H1 (cell line): ENCODE measurements at regions not wholly inside any gene's neighbourhood (a gene's known extent, or its start where the extent isn't known, plus 50 kb on each side); places are given as distances from the start of the nearest gene placed in this dataset.

Source experiments
- CTCF ChIA-PET: fragments of 300-600 bp; sonication (Branson Sonifier 250); formaldehyde crosslinking; loops from one replicate; lab custom pipeline; 2021; ENCODE audit not compliant: partially characterized antibody; lab: Charles Lee
- POLR2A ChIA-PET: fragments of 300-600 bp; sonication (Branson Sonifier 250); formaldehyde crosslinking; loops from one replicate; lab custom pipeline; 2021; ENCODE audit warnings: inconsistent platforms; ENCODE audit not compliant: partially characterized antibody; lab: Charles Lee
- DNase-seq, 2 experiments: peaks; one replicate each; pipeline versions ENCODE4 v3.0.0 to v3.0.0-alpha.2; 2010 to 2022; ENCODE audit warnings: low spot score in 2 of 2, low read depth in 1 of 2, mixed read lengths in 1 of 2
- FAIRE-seq: peaks from 2 replicates; lab custom pipeline; 2011; peaks lifted over from hg19 to GRCh38; lab: Jason Lieb, UNC
- H2AFZ ChIP-seq: 2 replicates; pipeline ENCODE4 v1.8.1; 2012; ENCODE audit warnings: low read length, inconsistent platforms
- H2AK5ac ChIP-seq: 2 replicates; pipeline ENCODE4 v1.6.1; 2013; ENCODE audit warnings: low read depth, low read length
- H2BK120ac ChIP-seq: replicated peaks from 2 replicates; pipeline ENCODE3; 2013; ENCODE audit warnings: low read depth, low read length, inconsistent platforms
- H2BK12ac ChIP-seq: 2 replicates; pipeline ENCODE4 v1.6.1; 2013; ENCODE audit warnings: low read depth, low read length
- H2BK15ac ChIP-seq: 2 replicates; pipeline ENCODE4 v1.6.1; 2013; ENCODE audit warnings: low read length
- H2BK20ac ChIP-seq: 2 replicates; pipeline ENCODE4 v1.6.1; 2013; ENCODE audit warnings: low read length
- H2BK5ac ChIP-seq: 2 replicates; pipeline ENCODE4 v1.6.1; 2013; ENCODE audit warnings: low read depth, low read length
- H3K14ac ChIP-seq: 2 replicates; pipeline ENCODE4 v1.6.1; 2013; ENCODE audit warnings: inconsistent platforms; ENCODE audit not compliant: insufficient read length
- H3K18ac ChIP-seq: 2 replicates; pipeline ENCODE4 v1.6.1; 2013; ENCODE audit warnings: low read length; ENCODE audit errors: extremely low read depth
- H3K23ac ChIP-seq: 2 replicates; pipeline ENCODE4 v1.6.1; 2013; ENCODE audit warnings: inconsistent platforms; ENCODE audit not compliant: insufficient read length
- H3K23me2 ChIP-seq: 2 replicates; pipeline ENCODE4 v1.6.1; 2013; ENCODE audit warnings: low read depth, low read length
- H3K27ac ChIP-seq: 2 replicates; pipeline ENCODE4 v1.6.1; 2011; ENCODE audit warnings: low read depth, low read length, inconsistent platforms
- H3K27me3 ChIP-seq, 4 experiments: replicated peaks in 1 of 4; 1 replicate in 1 of 4; 2 replicates in 3 of 4; pipeline versions ENCODE4 v1.6.1 to v1.8.1; 2011 to 2013; ENCODE audit warnings: low read length in 3 of 4, mild to moderate bottlenecking in 3 of 4, inconsistent platforms in 2 of 4, mixed read lengths in 2 of 4, moderate library complexity in 1 of 4; ENCODE audit not compliant: control insufficient read depth in 3 of 4, insufficient read depth in 3 of 4; ENCODE audit errors: extremely low read depth in 1 of 4
- H3K36me3 ChIP-seq, 4 experiments: 2 replicates each; pipeline versions ENCODE4 v1.6.1 to v1.8.1; 2011 to 2013; ENCODE audit warnings: mild to moderate bottlenecking in 4 of 4, low read length in 3 of 4, moderate library complexity in 2 of 4, control low read depth in 1 of 4, inconsistent platforms in 1 of 4; ENCODE audit not compliant: insufficient read depth in 4 of 4, control insufficient read depth in 2 of 4
- H3K4ac ChIP-seq: replicated peaks from 2 replicates; pipeline ENCODE3; 2013; ENCODE audit warnings: low read length, low read depth, mixed read lengths, inconsistent platforms; ENCODE audit not compliant: insufficient read length
- H3K4me1 ChIP-seq, 4 experiments: replicated peaks in 1 of 4; 1 replicate in 1 of 4; 2 replicates in 3 of 4; pipeline versions ENCODE4 v1.6.1 to v1.8.1; 2011 to 2013; ENCODE audit warnings: low read length in 3 of 4, inconsistent platforms in 2 of 4, mixed read lengths in 1 of 4; ENCODE audit not compliant: insufficient read depth in 4 of 4, control insufficient read depth in 3 of 4
- H3K4me2 ChIP-seq, 2 experiments: 2 replicates each; pipeline versions ENCODE4 v1.6.1 to v1.8.1; 2011 to 2013; ENCODE audit warnings: low read depth in 2 of 2, low read length in 2 of 2, control low read depth in 1 of 2, inconsistent platforms in 1 of 2, mild to moderate bottlenecking in 1 of 2; ENCODE audit not compliant: insufficient read depth in 1 of 2
- H3K4me3 ChIP-seq, 4 experiments: fragments of 200-600, 300-600 bp in 1 of 4; sonication (generic), shearing (Covaris generic), sonication (Bioruptor Twin) in 1 of 4; 2 replicates each; pipeline versions ENCODE4 v1.5.1 to v1.8.1; 2011 to 2016; ENCODE audit warnings: low read length in 4 of 4, low read depth in 3 of 4, control low read depth in 2 of 4, inconsistent platforms in 2 of 4, mild to moderate bottlenecking in 2 of 4, mixed read lengths in 1 of 4, moderate library complexity in 1 of 4; ENCODE audit not compliant: insufficient read depth in 2 of 4; ENCODE audit errors: extremely low read depth in 1 of 4
- H3K56ac ChIP-seq: replicated peaks from 2 replicates; pipeline ENCODE3; 2013; ENCODE audit warnings: low read depth, mild to moderate bottlenecking, mixed read lengths, low read length, inconsistent platforms; ENCODE audit not compliant: insufficient read length
- H3K79me1 ChIP-seq: 2 replicates; pipeline ENCODE4 v1.6.1; 2013; ENCODE audit warnings: low read depth, low read length, control low read depth
- H3K79me2 ChIP-seq, 2 experiments: 2 replicates each; pipeline versions ENCODE4 v1.6.1 to v1.8.1; 2012 to 2013; ENCODE audit warnings: low read length in 2 of 2, mild to moderate bottlenecking in 2 of 2, inconsistent platforms in 1 of 2; ENCODE audit not compliant: insufficient read depth in 2 of 2, control insufficient read depth in 1 of 2
- H3K9ac ChIP-seq, 4 experiments: replicated peaks in 1 of 4; 1 replicate in 1 of 4; 2 replicates in 3 of 4; pipeline versions ENCODE4 v1.6.1 to v1.8.1; 2011 to 2013; ENCODE audit warnings: low read depth in 3 of 4, low read length in 3 of 4, control low read depth in 2 of 4, mild to moderate bottlenecking in 2 of 4, moderate library complexity in 2 of 4, inconsistent platforms in 1 of 4; ENCODE audit errors: extremely low read depth in 1 of 4
- H3K9me3 ChIP-seq, 2 experiments: 2 replicates each; pipeline versions ENCODE4 v1.6.1 to v1.8.1; 2012 to 2013; ENCODE audit warnings: mild to moderate bottlenecking in 2 of 2, moderate library complexity in 2 of 2, control low read depth in 1 of 2, inconsistent platforms in 1 of 2, low read depth in 1 of 2, low read length in 1 of 2, mixed read lengths in 1 of 2; ENCODE audit not compliant: insufficient read depth in 2 of 2
- H4K20me1 ChIP-seq, 2 experiments: replicated peaks in 1 of 2; 2 replicates each; pipeline versions ENCODE3 to v1.8.1; 2011 to 2013; ENCODE audit warnings: inconsistent platforms in 2 of 2, low read length in 2 of 2, mild to moderate bottlenecking in 1 of 2; ENCODE audit not compliant: insufficient read depth in 2 of 2, control insufficient read depth in 1 of 2
- H4K5ac ChIP-seq: 2 replicates; pipeline ENCODE4 v1.6.1; 2013; ENCODE audit warnings: low read length, low read depth, mixed read lengths, inconsistent platforms; ENCODE audit not compliant: insufficient read length
- H4K8ac ChIP-seq: 2 replicates; pipeline ENCODE4 v1.8.0; 2013; ENCODE audit warnings: mild to moderate bottlenecking, moderate library complexity, low read length, inconsistent platforms; ENCODE audit not compliant: insufficient read depth; ENCODE audit errors: extremely low read depth
- H4K91ac ChIP-seq: replicated peaks from 2 replicates; pipeline ENCODE3; 2013; ENCODE audit warnings: low read length, mixed read lengths, inconsistent platforms; ENCODE audit not compliant: insufficient read length
- BRCA1 ChIP-seq: IDR thresholded peaks from 2 replicates; pipeline ENCODE4 v1.6.1; 2012; ENCODE audit warnings: low read depth, low read length, improper control_type of control experiment
- CHD2 ChIP-seq: IDR thresholded peaks from 2 replicates; pipeline ENCODE4 v1.6.1; 2012; ENCODE audit warnings: low read length, improper control_type of control experiment
- MAFK ChIP-seq: IDR thresholded peaks from 2 replicates; pipeline ENCODE4 v1.6.1; 2012; ENCODE audit warnings: low read depth, mild to moderate bottlenecking, improper control_type of control experiment, low read length
- SIX5 ChIP-seq: IDR thresholded peaks from 2 replicates; pipeline ENCODE4 v1.6.1; 2011; ENCODE audit warnings: mild to moderate bottlenecking, low read depth, low read length
- USF2 ChIP-seq: IDR thresholded peaks from 2 replicates; pipeline ENCODE4 v1.6.1; 2011; ENCODE audit warnings: low read length, improper control_type of control experiment
- WGBS, 2 experiments: shearing (Covaris generic) in 1 of 2; methylation state at CpG; one replicate each; pipeline versions ENCODE4 v1.1.6 to v1.1.7; 2013 to 2015; ENCODE audit warnings: low lambda C conversion rate in 2 of 2, mixed read lengths in 2 of 2, inconsistent platforms in 1 of 2, low coverage in 1 of 2, missing lambda C conversion rate in 1 of 2; ENCODE audit not compliant: insufficient replicate concordance in 2 of 2, insufficient coverage in 1 of 2, insufficient read length in 1 of 2; ENCODE audit errors: extremely low coverage in 1 of 2, missing lambda C conversion rate in 1 of 2; 5-methylcytosine and 5-hydroxymethylcytosine counted together

GRCh38 chr16:5738586-5738985, 641.0 kb upstream of the EEF2KMT start:
- DNase-seq, result no peak
- Histone ChIP-seq H3K14ac (no peak overlapping the region), H2AK5ac (no peak overlapping the region), H4K5ac (no peak overlapping the region), H3K27ac (no peak overlapping the region), H3K4me1 (peaks cover 0 to 4% (median 0%) of the 10 kb centered on the region in 4 experiments; a peak in 2 of 7 replicates), H3K4ac (no peak overlapping the region), H3K79me1 (no peaks in the 10 kb centered on the region), H3K4me3 (no peak overlapping the region), H3K23me2 (no peaks in the 10 kb centered on the region), H2AFZ (no peak overlapping the region), H4K8ac (no peak overlapping the region), H3K4me2 (no peak overlapping the region), H2BK120ac (no peak overlapping the region)
- ChIA-PET POLR2A (interaction anchor here (0.7 kb wide), 1 partner anchor 12 kb away, joined by 4 read pairs; no protein-coding TSS in a partner anchor), CTCF (no interaction called here)
- no peak for TF ChIP-seq BRCA1
- TF ChIP-seq SIX5, result no peak
- TF ChIP-seq USF2, result no peak
- no peak for TF ChIP-seq CHD2
- no peak for TF ChIP-seq MAFK
- TF ChIP-seq, all 59 proteins: peak for 0
- no peak overlapping the region for H3K18ac ChIP-seq
- no peaks in the 10 kb centered on the region for H3K79me2 ChIP-seq
- H3K9me3 ChIP-seq, result no peaks in the 10 kb centered on the region; a peak in 1 of 4 replicates
- FAIRE-seq, result no peak
- H4K91ac ChIP-seq, result peak overlapping the region; percentile 23
- no peaks in the 10 kb centered on the region for H3K27me3 ChIP-seq
- no peak overlapping the region for H2BK20ac ChIP-seq
- no peak overlapping the region for H3K23ac ChIP-seq
- no peaks in the 10 kb centered on the region for H4K20me1 ChIP-seq
- no peak overlapping the region for H2BK15ac ChIP-seq
- no peak overlapping the region for H3K9ac ChIP-seq
- no peaks in the 10 kb centered on the region for H3K36me3 ChIP-seq
- no CpG with 5 or more reads among the region's 1 CpG for WGBS, 2 experiments
- H3K56ac ChIP-seq, result no peak overlapping the region
- H2BK12ac ChIP-seq, result no peak overlapping the region
- no peak overlapping the region for H2BK5ac ChIP-seq
